Lung (tissue), 11 donors: ENCODE measurements at regions not wholly inside any gene's neighbourhood (a gene's known extent, or its start where the extent isn't known, plus 50 kb on each side); places are given as distances from the start of the nearest gene placed in this dataset.

Experiments
- ATAC-seq: fragments of 200-7000 bp; cut with Tn5 transposase; one replicate; pipeline ENCODE4 v1.9.1; 2020; ENCODE audit warnings: moderate number of reproducible peaks; ENCODE audit not compliant: insufficient read depth, low FRiP score
- DNase-seq, 3 donors: peaks; one replicate each; pipeline ENCODE4 v3.0.0-alpha.2; 2013 to 2017
- H3K27ac ChIP-seq, 2 donors: one replicate each; pipeline ENCODE4 v1.5.1; 2013; ENCODE audit warnings: mild to moderate bottlenecking in 2 of 2, moderate library complexity in 2 of 2, control low read depth in 1 of 2, inconsistent platforms in 1 of 2, low read depth in 1 of 2, low read length in 1 of 2
- H3K27me3 ChIP-seq, 3 donors: one replicate each; pipeline ENCODE4 v1.5.1; 2013; ENCODE audit warnings: low read length in 2 of 3; ENCODE audit not compliant: control insufficient read depth in 3 of 3, insufficient read depth in 3 of 3
- H3K36me3 ChIP-seq, 4 donors: one replicate each; pipeline ENCODE4 v1.5.1; 2013; ENCODE audit warnings: low read length in 4 of 4, mild to moderate bottlenecking in 1 of 4, moderate library complexity in 1 of 4; ENCODE audit not compliant: control insufficient read depth in 4 of 4, insufficient read depth in 4 of 4
- H3K4me1 ChIP-seq, 5 donors: one replicate each; pipeline ENCODE4 v1.5.1; 2013; ENCODE audit warnings: low read length in 5 of 5, mild to moderate bottlenecking in 2 of 5, moderate library complexity in 1 of 5; ENCODE audit not compliant: control insufficient read depth in 5 of 5, insufficient read depth in 5 of 5
- H3K4me3 ChIP-seq: one replicate; pipeline ENCODE4 v1.5.1; 2013; ENCODE audit warnings: mild to moderate bottlenecking, control low read depth, moderate library complexity
- H3K9ac ChIP-seq, 2 donors: one replicate each; pipeline ENCODE4 v1.5.1; 2013; ENCODE audit warnings: low read length in 2 of 2, control low read depth in 1 of 2; ENCODE audit not compliant: insufficient read depth in 1 of 2
- H3K9me3 ChIP-seq, 4 donors: one replicate each; pipeline ENCODE4 v1.5.1; 2013; ENCODE audit warnings: low read length in 3 of 4, mild to moderate bottlenecking in 1 of 4, moderate library complexity in 1 of 4; ENCODE audit not compliant: control insufficient read depth in 4 of 4, insufficient read depth in 3 of 4
- WGBS, 2 donors: extraction: QIAGEN DNeasy Blood & Tissue Kit; methylation state at CpG; one replicate each; pipeline ENCODE4 v1.1.7; 2013; 5-methylcytosine and 5-hydroxymethylcytosine counted together
- TF ChIP-seq, protein P1 (sequence below): IDR thresholded peaks from 2 replicates; pipeline ENCODE4 v1.5.1; 2012; ENCODE audit warnings: mild to moderate bottlenecking; ENCODE audit errors: control extremely low read depth, extremely low read depth
- donor health status: control.
- donor health status: control.
- donor health status: Bipolar disorder and iron deficiency.
- donor health status: healthy.
- donor health status: DM: yes; HTN: yes; CAD: no.

DNA sequence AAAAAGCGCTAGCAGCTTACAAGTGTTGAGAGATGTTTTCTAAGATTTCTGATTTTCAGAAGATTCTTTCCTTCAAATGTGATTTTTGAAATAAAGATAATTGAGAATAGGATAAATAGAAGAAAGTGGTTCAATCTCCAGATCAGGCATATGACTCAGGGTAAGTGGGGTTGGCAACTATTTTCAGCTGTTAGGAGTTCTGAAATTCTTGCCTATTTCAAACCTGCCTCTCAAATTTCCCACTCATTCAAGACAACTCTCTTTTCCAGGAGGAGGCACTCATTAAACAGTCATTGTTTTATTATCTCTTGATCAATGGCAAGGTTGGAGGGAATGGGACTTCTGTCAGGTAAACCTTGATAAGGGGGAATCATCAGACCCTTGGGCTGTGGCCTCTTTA, 138.9 kb downstream of the HNMT start:
- Histone ChIP-seq H3K4me3 (no peak overlapping the region), H3K9ac (no peak overlapping the region), H3K4me1 (no peaks in the 10 kb centered on the region), H3K36me3 (no peaks in the 10 kb centered on the region), H3K9me3 (no peaks in the 10 kb centered on the region), H3K27ac (no peak overlapping the region), H3K27me3 (no peaks in the 10 kb centered on the region)
- no peak for DNase-seq
- TF ChIP-seq, protein P1, sequence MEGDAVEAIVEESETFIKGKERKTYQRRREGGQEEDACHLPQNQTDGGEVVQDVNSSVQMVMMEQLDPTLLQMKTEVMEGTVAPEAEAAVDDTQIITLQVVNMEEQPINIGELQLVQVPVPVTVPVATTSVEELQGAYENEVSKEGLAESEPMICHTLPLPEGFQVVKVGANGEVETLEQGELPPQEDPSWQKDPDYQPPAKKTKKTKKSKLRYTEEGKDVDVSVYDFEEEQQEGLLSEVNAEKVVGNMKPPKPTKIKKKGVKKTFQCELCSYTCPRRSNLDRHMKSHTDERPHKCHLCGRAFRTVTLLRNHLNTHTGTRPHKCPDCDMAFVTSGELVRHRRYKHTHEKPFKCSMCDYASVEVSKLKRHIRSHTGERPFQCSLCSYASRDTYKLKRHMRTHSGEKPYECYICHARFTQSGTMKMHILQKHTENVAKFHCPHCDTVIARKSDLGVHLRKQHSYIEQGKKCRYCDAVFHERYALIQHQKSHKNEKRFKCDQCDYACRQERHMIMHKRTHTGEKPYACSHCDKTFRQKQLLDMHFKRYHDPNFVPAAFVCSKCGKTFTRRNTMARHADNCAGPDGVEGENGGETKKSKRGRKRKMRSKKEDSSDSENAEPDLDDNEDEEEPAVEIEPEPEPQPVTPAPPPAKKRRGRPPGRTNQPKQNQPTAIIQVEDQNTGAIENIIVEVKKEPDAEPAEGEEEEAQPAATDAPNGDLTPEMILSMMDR: no peak
- ATAC-seq: no peak
- 95 to 97% methylated on average over 1 of the region's 1 CpG for WGBS, 2 donors

DNA sequence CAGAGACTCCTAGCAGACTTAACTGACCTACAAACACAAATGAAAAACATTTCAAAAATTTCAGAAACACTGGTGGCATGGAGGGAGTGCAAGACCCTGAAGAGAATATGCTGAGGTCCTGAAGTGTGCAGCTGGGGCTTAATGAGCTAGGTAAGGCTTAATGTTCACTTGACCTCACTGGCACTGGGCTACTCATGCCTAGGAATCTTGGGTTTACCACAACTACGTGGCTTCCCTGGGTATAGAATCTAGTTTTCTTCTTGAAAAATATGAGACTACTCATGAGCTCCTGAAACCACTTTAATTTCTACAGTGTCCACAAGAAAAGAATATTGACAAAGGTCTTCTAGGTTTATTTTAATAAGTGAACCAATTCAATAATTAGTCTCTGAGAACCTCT, 139.8 kb downstream of the HNMT start:
- H3K4me1 ChIP-seq: no peaks in the 10 kb centered on the region
- H3K4me3 ChIP-seq: no peak overlapping the region
- H3K9me3 ChIP-seq: no peaks in the 10 kb centered on the region
- no peaks in the 10 kb centered on the region for H3K27me3 ChIP-seq
- no peak overlapping the region for H3K9ac ChIP-seq
- TF ChIP-seq, protein P1: no peak
- no peak overlapping the region for H3K27ac ChIP-seq
- no peak for ATAC-seq
- 73 to 86% methylated on average over 1 of the region's 1 CpG for WGBS, 2 donors
- no peak for DNase-seq
- no peaks in the 10 kb centered on the region for H3K36me3 ChIP-seq

DNA sequence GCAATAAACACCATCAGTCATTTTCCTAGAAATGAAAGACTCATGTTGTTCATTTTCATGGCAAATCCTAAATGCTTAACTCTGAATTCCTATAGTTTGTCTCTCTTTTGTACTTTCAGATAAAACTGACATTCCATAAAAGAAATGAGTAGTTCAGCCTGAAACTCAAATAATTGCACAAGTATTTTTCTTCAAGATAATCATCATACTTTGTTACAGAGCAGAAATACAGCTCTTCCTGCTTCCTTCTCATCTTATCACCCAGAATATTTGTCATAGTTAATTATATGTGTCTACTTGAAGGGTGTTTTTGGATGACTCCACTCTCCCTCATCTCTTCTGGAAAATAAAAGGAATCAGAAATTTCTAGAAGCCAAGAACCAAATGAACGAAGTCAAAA, 141.1 kb downstream of the HNMT start:
- 74 to 85% methylated on average over 1 of the region's 1 CpG for WGBS, 2 donors
- DNase-seq (no peak), ATAC-seq (no peak)
- H3K4me1 ChIP-seq: no peaks in the 10 kb centered on the region
- TF ChIP-seq, protein P1: no peak
- no peaks in the 10 kb centered on the region for H3K27me3 ChIP-seq
- H3K9ac ChIP-seq: no peak overlapping the region
- H3K36me3 ChIP-seq: no peaks in the 10 kb centered on the region
- H3K9me3 ChIP-seq: no peaks in the 10 kb centered on the region
- H3K27ac ChIP-seq: no peak overlapping the region
- H3K4me3 ChIP-seq: no peak overlapping the region

DNA sequence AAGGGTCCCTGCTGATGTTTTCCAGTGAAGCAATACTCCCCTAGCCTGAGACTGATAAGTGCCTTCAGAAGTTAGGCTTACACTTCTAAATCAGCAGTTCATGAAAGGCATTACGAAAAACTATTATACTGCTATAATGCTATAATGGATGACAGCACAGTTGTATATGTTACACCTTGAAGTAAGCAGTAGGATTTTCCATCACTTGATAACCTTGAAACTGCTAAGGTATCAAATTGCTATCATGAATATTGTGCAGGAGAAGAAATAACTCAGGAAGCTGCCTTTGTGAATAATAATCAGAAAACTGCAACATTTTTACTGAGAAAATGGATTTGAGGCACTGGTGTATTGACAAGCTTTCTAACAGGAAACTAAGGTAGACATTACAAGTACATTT, 142.3 kb downstream of the HNMT start:
- Histone ChIP-seq H3K36me3 (no peaks in the 10 kb centered on the region), H3K27me3 (no peaks in the 10 kb centered on the region), H3K9ac (no peak overlapping the region), H3K9me3 (no peaks in the 10 kb centered on the region), H3K27ac (no peak overlapping the region), H3K4me1 (no peaks in the 10 kb centered on the region), H3K4me3 (no peak overlapping the region)
- ATAC-seq: no peak
- no peak for DNase-seq
- TF ChIP-seq, protein P1: no peak
- 80 to 87% methylated on average over 1 of the region's 1 CpG for WGBS, 2 donors
